GM12892 (cell line): ENCODE measurements at regions not wholly inside any gene's neighbourhood (a gene's known extent, or its start where the extent isn't known, plus 50 kb on each side); places are given as distances from the start of the nearest gene placed in this dataset.

Experiments
- DNase-seq: peaks from one replicate; pipeline ENCODE4 v3.0.0; 2011; ENCODE audit not compliant: insufficient read length
- FAIRE-seq: peaks from 2 replicates; lab custom pipeline; 2011; peaks lifted over from hg19 to GRCh38; lab: Jason Lieb, UNC
- POLR2A ChIP-seq: IDR thresholded peaks from 2 replicates; pipeline ENCODE4 v1.6.1; 2011; ENCODE audit warnings: low read depth, low read length, control low read depth
- POLR2AphosphoS5 ChIP-seq: IDR thresholded peaks from 2 replicates; pipeline ENCODE4 v1.6.1; 2011; ENCODE audit warnings: low read depth, low read length, control low read depth
- TAF1 ChIP-seq: IDR thresholded peaks from 2 replicates; pipeline ENCODE4 v1.6.1; 2011; ENCODE audit warnings: low read depth, mild to moderate bottlenecking, control low read depth, low read length, borderline replicate concordance

DNA sequence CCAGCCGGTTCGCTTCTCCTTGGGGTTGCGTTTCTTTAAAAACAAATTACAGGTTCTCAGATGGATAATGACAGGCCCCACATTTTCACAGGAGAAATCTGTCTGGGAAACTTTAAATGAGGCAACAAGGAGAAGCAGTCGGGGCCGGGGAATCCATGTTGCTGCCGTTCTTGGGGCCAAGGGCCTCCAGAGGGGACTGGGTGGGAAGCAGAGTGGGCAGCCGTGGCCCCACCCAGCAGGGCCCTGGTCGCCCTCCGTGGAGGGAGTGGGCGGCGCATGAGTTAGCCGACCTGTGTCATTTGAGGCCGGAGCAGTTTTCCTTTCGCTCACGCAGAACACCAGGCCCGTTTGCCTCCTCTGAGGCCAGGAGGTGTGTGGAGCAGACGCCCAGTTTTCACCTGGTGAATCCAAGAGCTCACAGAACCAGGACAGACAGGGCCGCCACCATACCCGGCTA lies 207.7 kb upstream of the CIBAR2 start:
- no peak for TF ChIP-seq POLR2AphosphoS5
- TF ChIP-seq POLR2A = no peak
- no peak for TF ChIP-seq TAF1
- DNase-seq (no peak), FAIRE-seq (no peak)

DNA sequence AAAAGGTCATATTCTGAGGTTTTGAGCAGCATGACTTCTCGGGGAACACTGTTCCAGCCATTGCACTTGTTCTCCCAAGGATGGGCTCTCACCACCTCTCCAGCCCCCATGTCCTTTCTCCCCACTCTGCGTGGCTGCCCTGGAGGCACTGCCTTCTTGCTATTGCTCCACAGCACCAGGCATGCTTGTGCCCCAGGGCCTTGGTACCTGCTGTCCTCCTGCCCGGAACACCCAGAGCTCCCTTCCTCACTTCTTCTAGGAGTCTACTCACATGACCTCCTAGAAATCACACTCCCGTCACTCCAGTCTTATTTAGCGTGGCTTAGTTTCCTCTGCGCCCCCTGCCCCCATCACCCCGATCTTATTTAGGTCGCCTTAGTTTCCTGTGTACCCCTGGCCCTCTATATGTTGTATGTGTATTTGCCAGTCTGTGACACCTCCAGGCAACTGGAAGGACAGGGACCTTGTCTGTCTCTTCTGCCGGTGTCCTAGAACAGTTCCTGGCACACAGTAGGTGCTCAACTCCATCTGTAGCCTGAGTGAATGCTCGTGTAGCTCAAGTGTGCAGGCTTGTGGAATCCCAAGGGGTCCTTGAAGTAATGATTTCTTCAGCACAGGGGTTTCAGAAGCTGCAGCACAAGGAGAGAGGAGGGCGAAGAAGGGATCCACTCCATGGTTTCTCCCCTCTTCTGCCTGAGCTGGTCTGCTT lies 208.6 kb upstream of the CIBAR2 start:
- DNase-seq (no peak), FAIRE-seq (no peak)
- no peak for TF ChIP-seq POLR2AphosphoS5
- TF ChIP-seq TAF1 = no peak
- TF ChIP-seq POLR2A = no peak

DNA sequence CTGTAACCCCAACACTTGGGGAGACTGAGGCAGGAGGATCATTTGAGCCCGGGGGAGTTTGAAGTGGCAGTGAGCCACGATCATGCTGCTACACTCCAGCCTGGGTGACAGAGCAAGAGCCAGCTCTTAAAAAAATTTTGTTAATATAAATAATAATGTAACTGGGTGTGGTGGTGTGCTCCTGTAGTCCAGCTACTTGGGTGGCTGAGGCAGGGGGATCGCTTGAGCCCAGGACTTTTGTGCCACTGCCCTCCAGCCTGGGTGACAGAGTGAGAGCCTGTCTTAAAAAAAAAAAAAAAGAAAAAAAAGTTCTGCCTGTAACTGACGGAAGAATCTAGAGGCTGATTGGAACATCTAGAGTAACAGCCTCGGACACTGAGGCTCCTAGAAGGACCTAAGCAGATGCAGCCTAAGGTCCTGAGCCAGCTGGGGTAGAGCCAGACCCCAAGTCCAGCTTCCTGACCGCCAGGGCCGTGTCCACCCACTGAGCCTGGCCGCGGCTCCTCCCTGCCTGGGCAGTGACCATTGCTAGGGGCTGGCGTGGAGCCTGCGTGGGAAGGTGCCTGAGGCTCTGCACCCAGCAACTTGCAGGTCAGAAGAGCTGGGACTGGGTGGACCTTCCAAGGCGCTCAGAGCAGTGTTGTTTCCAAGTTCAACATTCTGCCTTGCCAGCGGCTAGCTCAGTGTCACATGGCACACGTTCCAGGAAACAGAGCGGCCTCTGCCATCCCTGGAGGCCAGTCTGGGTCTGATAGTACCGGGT lies 209.4 kb upstream of the CIBAR2 start:
- DNase-seq = no peak
- no peak for FAIRE-seq
- no peak for TF ChIP-seq TAF1

DNA sequence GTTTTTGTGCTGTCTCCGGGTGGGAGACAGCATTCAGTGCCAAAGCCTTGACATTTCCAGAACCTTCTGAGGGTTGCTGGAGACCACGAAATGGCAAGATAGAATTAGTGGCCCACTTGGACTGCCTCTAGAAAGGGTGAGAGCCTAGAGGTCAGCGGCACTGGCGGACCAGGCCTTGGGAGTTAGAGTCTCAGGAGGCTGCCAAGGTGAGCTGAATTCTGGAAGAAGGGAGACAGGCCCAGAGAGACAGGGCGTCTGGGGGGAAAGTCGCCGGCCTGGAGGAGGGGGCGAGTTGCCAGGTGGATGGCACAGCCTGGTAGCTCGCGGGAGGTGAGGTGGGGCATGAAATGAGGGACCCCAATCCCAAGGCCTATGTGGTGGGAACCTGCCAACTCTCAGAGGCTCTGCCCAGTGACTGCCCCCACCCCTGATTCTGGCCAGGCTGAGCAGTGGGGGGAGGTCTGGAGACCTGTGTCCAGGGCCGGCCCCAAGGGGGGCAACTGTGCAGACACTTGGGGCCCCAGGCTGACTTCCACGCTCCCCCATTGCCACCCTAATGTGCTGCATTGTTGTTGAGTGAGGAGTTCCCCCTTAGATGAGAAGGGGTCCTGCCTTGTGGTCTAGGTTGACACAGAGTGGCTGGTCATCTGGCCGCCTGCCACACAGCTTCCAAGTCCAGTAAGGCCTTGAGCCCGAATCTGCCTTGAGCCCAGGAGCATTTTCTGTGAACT lies 211.1 kb upstream of the CIBAR2 start:
- no peak for FAIRE-seq

DNA sequence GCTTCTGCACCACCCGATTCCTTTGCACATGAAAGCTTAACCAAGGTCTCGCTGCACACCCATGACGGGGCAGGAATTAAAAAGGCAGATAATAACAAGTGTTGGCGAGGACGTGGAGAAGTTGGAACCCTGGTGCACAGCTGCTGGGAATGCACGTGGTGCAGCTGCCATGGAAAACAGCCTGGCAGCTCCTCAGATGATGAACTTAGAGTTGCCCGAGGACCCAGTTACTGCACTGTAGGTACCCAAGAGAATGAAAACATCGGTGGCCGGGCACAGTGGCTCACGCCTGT lies 211.6 kb upstream of the CIBAR2 start:
- TF ChIP-seq POLR2AphosphoS5 = no peak
- no peak for TF ChIP-seq POLR2A
- TF ChIP-seq TAF1 = no peak
- FAIRE-seq = no peak

More for the DNA sequence above, 211.1 kb upstream of the CIBAR2 start:
- DNase-seq = no peak
- TF ChIP-seq POLR2AphosphoS5 (no peak), POLR2A (no peak), TAF1 (no peak)

DNA sequence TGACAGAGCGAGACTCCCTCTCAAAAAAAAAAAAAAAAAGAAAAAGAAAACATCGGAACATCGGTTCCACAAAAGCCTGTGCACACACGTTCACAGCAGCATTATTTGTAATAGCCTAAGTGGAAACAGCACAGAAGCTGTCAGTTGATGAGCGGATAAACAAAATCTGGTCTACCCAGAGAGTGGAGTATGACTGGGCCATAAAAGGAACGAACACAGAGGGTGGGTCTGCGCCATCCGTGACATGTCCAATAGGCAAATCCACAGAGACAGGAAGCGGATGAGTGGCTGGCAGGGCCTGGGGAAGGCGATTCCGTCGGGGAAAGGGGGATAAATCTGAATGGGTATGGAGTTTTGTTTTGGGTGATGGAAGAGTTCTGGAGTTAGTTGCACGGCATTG lies 212.2 kb upstream of the CIBAR2 start:
- DNase-seq (no peak), FAIRE-seq (no peak)
- TF ChIP-seq POLR2AphosphoS5 (no peak), TAF1 (no peak), POLR2A (no peak)

More for the DNA sequence above, 211.6 kb upstream of the CIBAR2 start:
- no peak for DNase-seq

DNA sequence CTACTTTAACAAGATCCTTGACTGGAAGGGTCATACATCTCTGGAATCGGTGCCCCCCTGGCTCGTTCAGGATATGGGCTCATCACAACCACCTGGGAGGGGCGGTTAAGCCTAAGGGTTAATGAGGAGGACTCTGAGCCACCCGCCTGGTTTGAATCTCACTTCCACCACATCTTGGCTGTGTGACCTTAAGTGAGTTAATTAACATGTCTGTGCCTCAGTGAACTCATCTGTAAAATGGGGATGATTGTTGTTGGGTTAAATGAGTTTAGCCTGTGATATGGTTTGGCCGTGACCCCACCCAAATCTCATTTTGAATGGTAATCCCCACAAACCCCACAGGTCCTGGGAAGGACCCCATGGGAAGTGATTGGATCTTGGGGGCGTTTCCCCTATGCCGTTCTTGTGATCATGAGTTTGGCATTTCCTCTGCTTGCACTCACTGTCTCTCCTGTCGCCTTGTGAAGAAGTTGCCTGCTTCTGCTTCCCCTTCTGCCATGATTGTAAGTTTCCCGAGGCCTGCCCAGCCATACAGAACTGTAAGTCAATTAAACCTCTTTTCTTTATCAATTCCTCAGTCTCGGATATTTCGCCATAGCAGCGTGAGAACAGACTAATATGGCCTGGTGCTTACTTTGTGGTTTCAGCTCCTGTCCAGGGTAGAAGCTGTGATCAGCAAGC lies 214.0 kb upstream of the CIBAR2 start:
- FAIRE-seq = no peak
- no peak for DNase-seq
- TF ChIP-seq POLR2A (no peak), POLR2AphosphoS5 (no peak)

DNA sequence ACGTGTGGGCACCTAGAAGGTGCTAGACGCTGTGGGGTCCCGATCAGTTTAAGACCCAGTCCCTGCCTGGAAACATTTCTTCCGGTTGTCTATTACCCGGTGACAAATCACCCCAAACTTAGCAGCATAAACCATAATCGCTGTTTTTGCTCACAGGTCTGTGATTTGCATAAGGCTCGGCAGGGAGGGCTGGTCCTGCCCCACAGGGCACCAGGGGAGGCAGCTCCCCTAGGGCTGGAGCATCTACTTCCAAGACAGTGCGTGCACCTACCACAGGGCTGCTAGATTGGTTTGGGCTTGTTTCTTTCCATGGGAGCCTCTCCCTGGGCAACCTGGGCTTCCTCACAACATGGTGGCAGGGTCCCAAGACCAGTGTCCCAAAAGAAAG lies 214.5 kb upstream of the CIBAR2 start:
- FAIRE-seq = no peak
- DNase-seq = no peak
- TF ChIP-seq TAF1 = no peak
- TF ChIP-seq POLR2A = no peak
- no peak for TF ChIP-seq POLR2AphosphoS5

DNA sequence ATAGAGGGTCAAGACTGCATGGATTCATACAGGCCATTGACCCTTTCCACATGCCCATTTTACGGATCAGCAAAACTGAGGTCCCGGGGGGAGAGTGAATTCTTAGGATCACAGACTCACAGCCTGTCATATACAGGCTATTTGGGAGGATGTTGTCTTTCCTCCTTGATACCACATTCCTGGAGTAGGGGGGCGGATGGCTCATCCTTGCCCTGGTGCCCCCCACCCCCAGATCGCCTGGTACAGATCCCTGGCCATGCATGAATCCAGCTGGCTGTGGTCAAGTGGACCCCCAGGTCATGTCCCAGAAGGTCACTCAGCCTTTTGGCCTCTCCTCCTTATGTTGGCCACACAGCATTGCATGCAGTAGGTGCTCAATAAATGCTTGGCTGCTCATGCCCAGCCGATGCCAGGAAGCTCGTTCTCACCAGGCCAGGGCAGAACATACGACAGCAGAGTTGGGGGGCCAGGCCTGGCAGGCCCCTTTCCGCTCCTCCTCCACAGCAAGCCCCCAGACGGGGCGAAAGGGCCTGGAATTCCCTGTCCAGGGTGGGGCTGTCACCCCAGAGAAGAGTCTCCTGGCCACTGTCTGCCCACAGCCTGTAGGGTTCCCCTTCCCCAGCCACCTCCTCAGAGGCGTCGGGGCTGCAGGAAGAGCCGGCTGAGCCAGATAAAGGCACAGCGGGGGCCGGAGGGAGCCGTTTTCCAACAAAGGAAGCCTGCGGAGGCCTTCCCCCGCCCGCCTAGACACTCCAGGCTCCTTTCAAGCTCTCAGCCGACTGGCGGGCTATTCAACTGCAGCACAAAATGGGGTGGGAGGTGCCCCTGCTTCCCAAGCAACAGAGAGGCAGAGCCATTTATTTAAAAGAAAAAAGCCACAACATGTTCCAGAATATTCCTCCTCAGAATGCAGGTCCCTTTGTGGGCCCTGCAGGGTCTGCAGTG lies 215.7 kb upstream of the CIBAR2 start:
- no peak for FAIRE-seq
- TF ChIP-seq POLR2A (no peak), POLR2AphosphoS5 (no peak), TAF1 (no peak)
- no peak for DNase-seq

DNA sequence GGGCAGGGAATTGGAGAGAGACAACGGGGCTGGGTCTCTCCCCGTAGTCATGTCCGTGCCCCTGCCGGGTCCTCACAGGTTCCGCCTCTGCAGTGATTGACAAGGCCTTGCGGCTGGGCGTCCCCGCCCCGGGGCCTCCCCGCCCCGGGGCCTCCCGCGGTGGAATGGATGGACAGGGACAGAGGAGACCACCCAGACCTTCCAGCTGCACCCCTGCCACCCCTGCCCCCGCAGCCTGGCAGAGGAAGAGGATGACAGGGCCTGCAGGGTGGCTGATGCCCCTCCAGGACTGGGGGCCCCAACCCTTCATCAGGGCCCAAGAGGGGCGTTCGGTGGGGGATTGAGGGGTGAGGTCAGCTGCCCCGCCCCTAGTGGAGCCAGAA lies 216.4 kb upstream of the CIBAR2 start:
- DNase-seq (no peak), FAIRE-seq (no peak)

More for the DNA sequence above, 216.4 kb upstream of the CIBAR2 start:
- TF ChIP-seq POLR2AphosphoS5 = no peak
- TF ChIP-seq TAF1 = no peak
- no peak for TF ChIP-seq POLR2A
